ENCODE measurements at regions not wholly inside any gene's neighbourhood (a gene's known extent, or its start where the extent isn't known, plus 50 kb on each side); places are given as distances from the start of the nearest gene placed in this dataset.

- no peak for DNase-seq
- H3K9me3 Mint-ChIP-seq, result no peaks in the 10 kb centered on the region
- H3K36me3 Mint-ChIP-seq (ENCODE audit: insufficient read depth), result peaks cover 3% of the 10 kb centered on the region
- H3K27me3 Mint-ChIP-seq, result peaks cover 28 to 46% of the 10 kb centered on the region in 2 donors
- H3K4me3 Mint-ChIP-seq, result no peak overlapping the region
- no peak overlapping the region for H3K27ac Mint-ChIP-seq
- no peak for ATAC-seq (replicated peaks)
- H3K4me1 Mint-ChIP-seq (ENCODE audit: low read depth in 2 of 2), result no peaks in the 10 kb centered on the region
These were observed 209.7 kb upstream of the PARD3B start for GRCh38 chr2:204335451-204336058.

DNA sequence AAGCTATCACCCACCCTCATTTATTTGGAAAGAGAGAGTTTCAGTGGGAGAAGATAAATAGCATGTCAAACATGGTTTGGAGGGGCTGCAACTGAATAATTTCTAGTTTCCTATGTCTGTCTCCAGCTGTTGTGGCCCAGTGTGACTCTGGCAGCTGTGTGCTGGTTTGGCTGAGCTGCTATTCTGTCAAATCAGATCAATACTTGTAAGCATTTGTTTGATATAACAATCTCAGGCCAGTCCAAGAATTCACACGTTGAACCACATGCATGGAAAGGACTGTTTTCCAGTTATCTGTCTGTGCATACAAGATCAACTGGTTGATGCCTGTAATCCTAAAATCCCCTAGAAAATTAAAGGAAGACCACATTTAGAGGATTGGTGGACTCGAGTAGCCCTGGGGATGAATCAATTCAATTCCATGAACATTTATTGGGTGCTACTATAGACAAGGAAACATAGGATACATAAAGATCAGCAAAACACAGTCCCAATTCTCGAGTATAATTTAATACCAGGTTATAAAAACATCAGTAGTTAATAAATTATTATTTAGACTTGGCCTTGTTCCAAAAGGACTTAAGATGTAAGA is 209.0 kb upstream of the PARD3B start:
- H3K27ac Mint-ChIP-seq, result no peak overlapping the region
- no peak overlapping the region for H3K4me3 Mint-ChIP-seq
- ATAC-seq (replicated peaks) (no peak), DNase-seq (no peak)
- peaks cover 28 to 46% of the 10 kb centered on the region in 2 donors for H3K27me3 Mint-ChIP-seq
- peaks cover 3% of the 10 kb centered on the region for H3K36me3 Mint-ChIP-seq (ENCODE audit: insufficient read depth)
- H3K4me1 Mint-ChIP-seq (ENCODE audit: low read depth in 2 of 2), result no peaks in the 10 kb centered on the region
- no peaks in the 10 kb centered on the region for H3K9me3 Mint-ChIP-seq

DNA sequence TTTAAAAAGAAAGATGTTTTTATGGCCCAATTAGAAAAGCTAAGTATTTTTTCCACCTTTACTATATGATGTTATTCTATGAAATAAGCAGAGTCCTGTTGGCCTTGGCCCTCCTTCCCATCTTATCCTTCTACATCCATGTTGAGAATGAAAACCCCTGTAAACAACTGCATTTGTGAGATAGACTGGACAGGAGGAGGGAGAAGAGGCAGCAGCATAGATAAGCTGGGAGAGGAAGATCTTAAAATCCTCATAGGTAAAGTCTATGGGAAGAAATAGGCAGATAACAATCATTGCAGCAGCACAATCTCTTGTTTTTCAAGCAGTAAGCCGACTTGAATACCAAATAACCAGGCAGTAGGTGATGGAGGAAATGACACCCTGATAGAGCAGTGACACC is 207.6 kb upstream of the PARD3B start:
- H3K4me1 Mint-ChIP-seq (ENCODE audit: low read depth in 2 of 2), result no peaks in the 10 kb centered on the region
- no peak overlapping the region for H3K27ac Mint-ChIP-seq
- peaks cover under 1% of the 10 kb centered on the region for H3K36me3 Mint-ChIP-seq (ENCODE audit: insufficient read depth)
- DNase-seq (no peak), ATAC-seq (replicated peaks) (no peak)
- no peak overlapping the region for H3K4me3 Mint-ChIP-seq
- H3K9me3 Mint-ChIP-seq, result no peaks in the 10 kb centered on the region
- H3K27me3 Mint-ChIP-seq, result peaks cover 28 to 46% of the 10 kb centered on the region in 2 donors

GRCh38 chr2:204339212-204339715 is 206.0 kb upstream of the PARD3B start:
- DNase-seq (no peak), ATAC-seq (replicated peaks) (no peak)
- Mint-ChIP-seq H3K4me1 (ENCODE audit: low read depth in 2 of 2) (no peaks in the 10 kb centered on the region), H3K9me3 (no peaks in the 10 kb centered on the region), H3K4me3 (no peak overlapping the region), H3K27ac (no peak overlapping the region), H3K36me3 (ENCODE audit: insufficient read depth) (no peaks in the 10 kb centered on the region), H3K27me3 (peaks cover 28 to 36% of the 10 kb centered on the region in 2 donors)

- no peaks in the 10 kb centered on the region for H3K36me3 Mint-ChIP-seq (ENCODE audit: insufficient read depth)
- no peak overlapping the region for H3K27ac Mint-ChIP-seq
- no peaks in the 10 kb centered on the region for H3K4me1 Mint-ChIP-seq (ENCODE audit: low read depth in 2 of 2)
- H3K27me3 Mint-ChIP-seq, result peaks cover 28 to 36% of the 10 kb centered on the region in 2 donors
- H3K4me3 Mint-ChIP-seq, result no peak overlapping the region
- H3K9me3 Mint-ChIP-seq, result peaks cover 0 to 2% of the 10 kb centered on the region in 2 donors
- no peak for ATAC-seq (replicated peaks)
- no peak for DNase-seq
These were observed 204.8 kb upstream of the PARD3B start for GRCh38 chr2:204340511-204340910.

DNA sequence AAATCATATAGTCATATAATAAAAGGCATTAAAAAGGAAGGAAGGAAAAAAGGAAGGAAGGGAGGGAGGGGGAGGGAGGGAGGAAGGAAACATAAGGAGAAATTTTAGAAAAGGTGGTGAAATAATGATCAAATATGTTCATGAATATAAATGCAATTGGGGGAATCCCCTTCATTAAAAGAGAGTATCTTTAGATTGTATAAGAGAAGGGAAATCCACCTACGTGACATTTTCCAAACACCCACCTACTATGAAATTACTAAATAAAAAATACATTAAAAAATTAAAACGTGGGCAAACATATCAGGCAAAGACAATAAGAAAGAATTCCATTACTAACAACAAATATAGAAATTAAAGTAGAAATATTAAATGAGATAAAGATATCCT is 203.4 kb upstream of the PARD3B start:
- DNase-seq, result no peak
- Mint-ChIP-seq H3K9me3 (peaks cover 0 to 2% of the 10 kb centered on the region in 2 donors), H3K27me3 (peaks cover 21 to 22% of the 10 kb centered on the region in 2 donors), H3K27ac (no peak overlapping the region), H3K36me3 (ENCODE audit: insufficient read depth) (no peaks in the 10 kb centered on the region), H3K4me1 (ENCODE audit: low read depth in 2 of 2) (no peaks in the 10 kb centered on the region), H3K4me3 (no peak overlapping the region)
- no peak for ATAC-seq (replicated peaks)

GRCh38 chr2:204343685-204344084 is 201.6 kb upstream of the PARD3B start:
- Mint-ChIP-seq H3K27ac (no peak overlapping the region), H3K4me3 (no peak overlapping the region), H3K27me3 (peaks cover 3 to 4% of the 10 kb centered on the region in 2 donors), H3K4me1 (ENCODE audit: low read depth in 2 of 2) (no peaks in the 10 kb centered on the region), H3K36me3 (ENCODE audit: insufficient read depth) (no peaks in the 10 kb centered on the region), H3K9me3 (peaks cover 0 to 2% of the 10 kb centered on the region in 2 donors)
- no peak for DNase-seq
- ATAC-seq (replicated peaks), result no peak

- no peak overlapping the region for H3K27ac Mint-ChIP-seq
- no peaks in the 10 kb centered on the region for H3K36me3 Mint-ChIP-seq (ENCODE audit: insufficient read depth)
- DNase-seq (no peak), ATAC-seq (replicated peaks) (no peak)
- H3K4me1 Mint-ChIP-seq (ENCODE audit: low read depth in 2 of 2), result no peaks in the 10 kb centered on the region
- peaks cover 0 to 2% of the 10 kb centered on the region in 2 donors for H3K9me3 Mint-ChIP-seq
- H3K27me3 Mint-ChIP-seq, result no peaks in the 10 kb centered on the region
- no peak overlapping the region for H3K4me3 Mint-ChIP-seq
These were observed 201.2 kb upstream of the PARD3B start for GRCh38 chr2:204344119-204344518.

DNA sequence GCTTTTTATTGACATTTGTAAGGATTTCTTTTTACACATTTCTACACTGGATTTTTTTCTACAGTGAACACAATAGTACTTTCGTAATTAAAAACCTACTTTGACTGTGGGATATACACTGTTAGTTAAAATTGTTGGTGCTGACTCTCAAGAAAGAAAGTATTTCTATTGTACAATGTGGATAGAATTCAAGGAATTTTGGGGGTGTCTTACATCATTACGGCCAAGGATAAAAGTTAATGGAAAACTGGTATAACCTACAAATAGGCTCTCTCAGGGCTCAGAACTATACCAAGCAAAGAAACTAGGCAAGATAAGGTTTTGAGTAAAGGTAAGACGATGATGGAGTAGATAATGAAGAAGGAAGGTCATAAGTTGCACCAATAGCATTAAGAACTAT is 198.4 kb upstream of the PARD3B start:
- no peak for DNase-seq
- H3K27ac Mint-ChIP-seq, result no peak overlapping the region
- ATAC-seq (replicated peaks), result no peak
- H3K27me3 Mint-ChIP-seq, result no peaks in the 10 kb centered on the region
- no peaks in the 10 kb centered on the region for H3K36me3 Mint-ChIP-seq (ENCODE audit: insufficient read depth)
- H3K9me3 Mint-ChIP-seq, result peaks cover 0 to 2% of the 10 kb centered on the region in 2 donors
- H3K4me3 Mint-ChIP-seq, result no peak overlapping the region
- no peaks in the 10 kb centered on the region for H3K4me1 Mint-ChIP-seq (ENCODE audit: low read depth in 2 of 2)

DNA sequence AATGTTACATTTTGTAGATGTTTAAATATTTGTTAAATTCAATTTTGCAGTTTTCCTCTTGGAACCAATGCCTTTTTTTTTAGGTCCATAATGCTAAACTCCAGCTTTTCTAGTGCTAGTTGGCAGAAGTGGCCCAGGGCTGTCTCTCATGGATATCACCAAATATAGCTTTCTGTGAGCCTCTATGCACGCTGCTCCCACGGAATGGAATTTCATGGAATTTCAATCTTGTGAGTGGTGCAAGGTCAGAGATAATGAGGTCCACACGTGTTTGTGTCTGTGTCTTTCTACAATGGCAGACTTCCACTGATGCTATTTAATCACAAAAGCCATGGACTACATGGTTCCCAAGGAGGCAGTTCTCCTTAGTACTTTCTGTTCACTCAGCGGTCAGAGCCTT is 191.5 kb upstream of the PARD3B start:
- DNase-seq (no peak), ATAC-seq (replicated peaks) (no peak)
- Mint-ChIP-seq H3K4me3 (no peak overlapping the region), H3K9me3 (no peaks in the 10 kb centered on the region), H3K36me3 (ENCODE audit: insufficient read depth) (no peaks in the 10 kb centered on the region), H3K27ac (no peak overlapping the region), H3K4me1 (ENCODE audit: low read depth in 2 of 2) (no peaks in the 10 kb centered on the region), H3K27me3 (peaks cover 16 to 44% of the 10 kb centered on the region in 2 donors)

GRCh38 chr2:204354442-204354856 is 190.8 kb upstream of the PARD3B start:
- no peaks in the 10 kb centered on the region for H3K4me1 Mint-ChIP-seq (ENCODE audit: low read depth in 2 of 2)
- H3K27ac Mint-ChIP-seq, result no peak overlapping the region
- no peak overlapping the region for H3K4me3 Mint-ChIP-seq
- DNase-seq, result no peak
- no peaks in the 10 kb centered on the region for H3K9me3 Mint-ChIP-seq
- no peaks in the 10 kb centered on the region for H3K36me3 Mint-ChIP-seq (ENCODE audit: insufficient read depth)
- H3K27me3 Mint-ChIP-seq, result peaks cover 16 to 44% of the 10 kb centered on the region in 2 donors
- no peak for ATAC-seq (replicated peaks)

- no peaks in the 10 kb centered on the region for H3K36me3 Mint-ChIP-seq (ENCODE audit: insufficient read depth)
- H3K4me3 Mint-ChIP-seq, result no peak overlapping the region
- no peak overlapping the region for H3K27ac Mint-ChIP-seq
- DNase-seq (no peak), ATAC-seq (replicated peaks) (no peak)
- H3K9me3 Mint-ChIP-seq, result no peaks in the 10 kb centered on the region
- H3K4me1 Mint-ChIP-seq (ENCODE audit: low read depth in 2 of 2), result no peaks in the 10 kb centered on the region
- peaks cover 16 to 44% of the 10 kb centered on the region in 2 donors for H3K27me3 Mint-ChIP-seq
These were observed 189.6 kb upstream of the PARD3B start for GRCh38 chr2:204355688-204356087.

DNA sequence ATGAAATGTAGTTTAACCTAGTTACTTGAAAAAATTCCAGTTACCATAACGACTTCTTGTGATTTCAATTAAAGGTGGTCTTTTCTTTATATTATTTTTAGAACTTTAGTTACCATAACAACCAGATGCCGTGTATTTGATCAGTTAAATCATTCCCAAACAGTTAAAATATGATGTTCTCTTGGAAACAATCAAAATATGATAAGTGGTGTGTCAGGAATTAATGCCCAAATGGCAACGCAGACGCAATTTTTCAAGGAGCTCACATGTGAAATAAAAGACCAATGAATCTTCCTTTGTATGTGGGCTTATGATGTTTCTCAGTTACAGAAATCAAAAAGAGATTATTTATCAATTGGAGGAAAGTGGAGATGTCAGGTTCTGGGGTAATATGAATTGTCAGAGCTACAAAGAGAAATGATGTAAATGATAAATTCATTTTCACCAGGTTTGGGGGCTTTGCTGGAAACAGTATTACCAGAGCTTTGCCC is 189.1 kb upstream of the PARD3B start:
- H3K27me3 Mint-ChIP-seq, result peaks cover 16 to 44% of the 10 kb centered on the region in 2 donors
- DNase-seq, result no peak
- H3K9me3 Mint-ChIP-seq, result no peaks in the 10 kb centered on the region
- H3K36me3 Mint-ChIP-seq (ENCODE audit: insufficient read depth), result no peaks in the 10 kb centered on the region
- no peak overlapping the region for H3K27ac Mint-ChIP-seq
- H3K4me3 Mint-ChIP-seq, result no peak overlapping the region
- no peaks in the 10 kb centered on the region for H3K4me1 Mint-ChIP-seq (ENCODE audit: low read depth in 2 of 2)
- ATAC-seq (replicated peaks), result no peak

- H3K36me3 Mint-ChIP-seq (ENCODE audit: insufficient read depth), result no peaks in the 10 kb centered on the region
- no peaks in the 10 kb centered on the region for H3K9me3 Mint-ChIP-seq
- peaks cover 16 to 44% of the 10 kb centered on the region in 2 donors for H3K27me3 Mint-ChIP-seq
- DNase-seq, result no peak
- no peak for ATAC-seq (replicated peaks)
- H3K4me3 Mint-ChIP-seq, result no peak overlapping the region
- H3K4me1 Mint-ChIP-seq (ENCODE audit: low read depth in 2 of 2), result no peaks in the 10 kb centered on the region
- no peak overlapping the region for H3K27ac Mint-ChIP-seq
These were observed 188.0 kb upstream of the PARD3B start for GRCh38 chr2:204357286-204357685.

Data from effector memory CD8-positive, alpha-beta T cell (primary cell).